Hepatocyte (in vitro differentiated cells): ENCODE measurements at regions not wholly inside any gene's neighbourhood (a gene's known extent, or its start where the extent isn't known, plus 50 kb on each side); places are given as distances from the start of the nearest gene placed in this dataset.

ENCODE experiments used
- CTCF ChIP-seq: fragments of 200-600 bp; sonication (generic); IDR thresholded peaks from 2 replicates; pipeline ENCODE4 v1.5.1; 2016; ENCODE audit warnings: antibody characterized with exemption, mild to moderate bottlenecking; ENCODE audit not compliant: poor library complexity
- EZH2 ChIP-seq: fragments of 200-600 bp; sonication (generic); IDR thresholded peaks from 2 replicates; pipeline ENCODE4 v1.6.1; 2016; ENCODE audit warnings: antibody characterized with exemption, mild to moderate bottlenecking, borderline replicate concordance
- EZH2phosphoT487 ChIP-seq: fragments of 200-600 bp; sonication (generic); IDR thresholded peaks from one replicate; pipeline ENCODE4 v1.6.1; 2018; ENCODE audit warnings: antibody characterized with exemption, mild to moderate bottlenecking, low read depth, moderate library complexity; ENCODE audit not compliant: unreplicated experiment, severe bottlenecking

DNA sequence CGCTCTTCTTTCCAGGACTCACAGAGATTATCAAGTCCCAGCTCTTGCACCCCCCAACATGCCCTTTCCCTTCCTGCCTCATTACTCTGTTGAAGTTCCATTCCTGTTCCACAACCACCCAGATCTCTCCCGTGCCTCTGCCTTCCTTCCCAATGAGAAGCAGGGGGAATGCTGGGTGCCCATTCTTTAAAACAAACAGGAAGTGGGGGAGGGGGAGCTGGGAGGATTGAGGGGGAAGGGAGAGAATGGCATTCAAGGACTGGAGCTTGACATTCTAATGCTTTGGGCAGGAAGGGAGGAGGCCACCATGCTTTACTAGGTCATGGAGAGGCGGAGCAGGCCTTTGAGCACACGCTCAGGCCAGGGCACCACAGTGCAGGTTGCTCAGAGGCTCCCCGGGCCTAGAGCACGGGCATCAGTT lies 150.3 kb upstream of the IRF2BP2 start:
- TF ChIP-seq CTCF (no peak), EZH2 (no peak), EZH2phosphoT487 (no peak)
